ENCODE measurements at regions not wholly inside any gene's neighbourhood (a gene's known extent, or its start where the extent isn't known, plus 50 kb on each side); places are given as distances from the start of the nearest gene placed in this dataset.

DNA sequence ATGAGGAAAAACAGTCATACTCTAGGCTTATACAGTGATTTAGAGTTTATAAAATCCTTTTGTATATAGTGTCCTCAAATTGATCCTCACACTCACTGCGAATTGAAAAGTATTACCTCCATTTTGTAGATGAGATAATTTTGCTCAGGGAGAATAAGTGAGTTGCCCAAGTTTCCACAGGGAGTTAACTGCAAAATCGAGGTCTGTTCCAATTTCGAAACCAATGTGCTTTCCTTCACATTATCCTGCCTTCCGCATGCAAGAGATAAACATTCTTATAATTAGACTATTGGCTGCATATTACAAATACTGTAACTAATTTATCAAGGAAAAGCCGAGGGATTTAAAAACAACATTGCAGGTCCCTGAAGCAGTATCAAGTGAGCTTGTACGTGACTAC lies 667.0 kb downstream of the SQOR start:
- Histone ChIP-seq H3K4me3 (no peak overlapping the region), H3K27ac (replicated peaks) (no peak overlapping the region), H3K27me3 (ENCODE audit: low read depth) (peaks cover 15% of the 10 kb centered on the region), H3K36me3 (no peaks in the 10 kb centered on the region), H3K4me1 (no peaks in the 10 kb centered on the region), H3K9me3 (replicated peaks) (no peaks in the 10 kb centered on the region)
- TF ChIP-seq, protein P1, sequence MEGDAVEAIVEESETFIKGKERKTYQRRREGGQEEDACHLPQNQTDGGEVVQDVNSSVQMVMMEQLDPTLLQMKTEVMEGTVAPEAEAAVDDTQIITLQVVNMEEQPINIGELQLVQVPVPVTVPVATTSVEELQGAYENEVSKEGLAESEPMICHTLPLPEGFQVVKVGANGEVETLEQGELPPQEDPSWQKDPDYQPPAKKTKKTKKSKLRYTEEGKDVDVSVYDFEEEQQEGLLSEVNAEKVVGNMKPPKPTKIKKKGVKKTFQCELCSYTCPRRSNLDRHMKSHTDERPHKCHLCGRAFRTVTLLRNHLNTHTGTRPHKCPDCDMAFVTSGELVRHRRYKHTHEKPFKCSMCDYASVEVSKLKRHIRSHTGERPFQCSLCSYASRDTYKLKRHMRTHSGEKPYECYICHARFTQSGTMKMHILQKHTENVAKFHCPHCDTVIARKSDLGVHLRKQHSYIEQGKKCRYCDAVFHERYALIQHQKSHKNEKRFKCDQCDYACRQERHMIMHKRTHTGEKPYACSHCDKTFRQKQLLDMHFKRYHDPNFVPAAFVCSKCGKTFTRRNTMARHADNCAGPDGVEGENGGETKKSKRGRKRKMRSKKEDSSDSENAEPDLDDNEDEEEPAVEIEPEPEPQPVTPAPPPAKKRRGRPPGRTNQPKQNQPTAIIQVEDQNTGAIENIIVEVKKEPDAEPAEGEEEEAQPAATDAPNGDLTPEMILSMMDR (IDR thresholded peaks at IDR 0.05; ENCODE audit: borderline replicate concordance): no peak
- intact Hi-C loops (cut with micrococcal nuclease): no loop called here
- DNase-seq: no peak

DNA sequence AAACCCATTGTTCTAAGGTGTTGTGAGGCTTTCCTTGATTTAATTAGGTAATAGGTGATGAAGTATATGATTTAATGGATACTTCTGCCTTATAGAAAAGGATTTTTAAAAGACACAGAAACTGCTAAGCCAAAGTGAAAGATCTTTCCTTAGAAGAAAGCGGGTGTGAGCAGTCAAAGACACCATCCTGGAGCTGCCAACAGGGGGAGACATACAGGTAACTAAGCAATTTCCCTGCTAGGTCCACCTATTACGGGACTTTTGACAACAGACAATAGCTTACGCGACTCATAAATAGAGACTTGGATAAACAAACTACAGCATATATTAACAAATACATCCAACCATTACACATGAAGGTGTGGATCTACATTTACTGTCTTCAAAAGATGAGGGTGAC lies 669.5 kb downstream of the SQOR start:
- Histone ChIP-seq H3K36me3 (no peaks in the 10 kb centered on the region), H3K27me3 (ENCODE audit: low read depth) (peaks cover 13% of the 10 kb centered on the region), H3K9me3 (replicated peaks) (no peaks in the 10 kb centered on the region), H3K27ac (replicated peaks) (no peak overlapping the region), H3K4me3 (no peak overlapping the region), H3K4me1 (no peaks in the 10 kb centered on the region)
- no peak for DNase-seq
- intact Hi-C loops (cut with micrococcal nuclease): no loop called here
- TF ChIP-seq, protein P1 (IDR thresholded peaks at IDR 0.05; ENCODE audit: borderline replicate concordance): peak; percentile 29

DNA sequence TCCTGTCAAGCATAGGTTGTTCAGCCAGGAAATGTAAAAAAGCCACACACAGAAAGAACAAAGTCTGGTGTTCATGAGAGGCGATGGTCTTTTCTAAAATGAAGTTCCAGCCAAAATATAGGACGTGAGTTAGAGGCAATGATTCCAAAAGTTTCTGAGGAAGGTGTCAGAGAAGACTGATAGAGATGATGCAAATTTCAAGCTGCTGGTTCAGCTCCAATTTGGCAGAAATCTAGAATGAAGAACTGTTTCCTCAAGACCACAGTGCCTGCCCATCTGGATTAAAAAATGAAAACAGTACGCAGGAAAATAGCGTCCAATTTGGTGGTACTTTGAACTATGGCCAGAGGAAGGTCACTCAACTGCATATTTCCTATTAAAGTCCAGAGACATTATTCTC lies 672.9 kb downstream of the SQOR start:
- Histone ChIP-seq H3K9me3 (replicated peaks) (no peaks in the 10 kb centered on the region), H3K36me3 (no peaks in the 10 kb centered on the region), H3K27me3 (ENCODE audit: low read depth) (peaks cover 17% of the 10 kb centered on the region), H3K4me1 (no peaks in the 10 kb centered on the region), H3K27ac (replicated peaks) (no peak overlapping the region), H3K4me3 (no peak overlapping the region)
- TF ChIP-seq, protein P1 (IDR thresholded peaks at IDR 0.05; ENCODE audit: borderline replicate concordance): no peak
- intact Hi-C loops (cut with micrococcal nuclease): no loop called here
- DNase-seq: no peak

DNA sequence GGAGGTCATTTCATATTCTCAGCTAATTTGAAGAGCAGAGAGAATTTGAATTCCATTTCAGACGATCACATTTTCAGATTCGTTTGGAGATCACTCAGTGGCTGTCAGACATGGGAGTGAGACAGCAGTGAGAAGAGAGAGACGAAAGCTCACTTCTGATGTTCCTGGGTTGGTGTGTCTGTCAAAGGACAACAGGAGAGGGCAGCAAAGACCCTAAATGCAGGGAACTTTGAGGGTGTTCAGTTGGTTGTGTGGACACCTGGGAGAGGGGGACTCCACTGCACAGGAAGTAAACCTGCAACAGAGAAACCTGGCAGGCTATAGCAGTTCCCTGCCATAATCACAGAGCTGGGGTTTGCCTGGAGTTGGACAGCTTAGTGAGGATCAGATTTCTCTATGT lies 675.1 kb downstream of the SQOR start:
- no peak overlapping the region for H3K4me3 ChIP-seq
- peaks cover 2% of the 10 kb centered on the region for H3K4me1 ChIP-seq
- no peaks in the 10 kb centered on the region for H3K36me3 ChIP-seq
- intact Hi-C loops (cut with micrococcal nuclease): no loop called here
- H3K27ac ChIP-seq (replicated peaks): no peak overlapping the region
- H3K27me3 ChIP-seq (ENCODE audit: low read depth): peaks cover 17% of the 10 kb centered on the region
- DNase-seq: no peak
- TF ChIP-seq, protein P1 (IDR thresholded peaks at IDR 0.05; ENCODE audit: borderline replicate concordance): no peak
- H3K9me3 ChIP-seq (replicated peaks): no peaks in the 10 kb centered on the region

DNA sequence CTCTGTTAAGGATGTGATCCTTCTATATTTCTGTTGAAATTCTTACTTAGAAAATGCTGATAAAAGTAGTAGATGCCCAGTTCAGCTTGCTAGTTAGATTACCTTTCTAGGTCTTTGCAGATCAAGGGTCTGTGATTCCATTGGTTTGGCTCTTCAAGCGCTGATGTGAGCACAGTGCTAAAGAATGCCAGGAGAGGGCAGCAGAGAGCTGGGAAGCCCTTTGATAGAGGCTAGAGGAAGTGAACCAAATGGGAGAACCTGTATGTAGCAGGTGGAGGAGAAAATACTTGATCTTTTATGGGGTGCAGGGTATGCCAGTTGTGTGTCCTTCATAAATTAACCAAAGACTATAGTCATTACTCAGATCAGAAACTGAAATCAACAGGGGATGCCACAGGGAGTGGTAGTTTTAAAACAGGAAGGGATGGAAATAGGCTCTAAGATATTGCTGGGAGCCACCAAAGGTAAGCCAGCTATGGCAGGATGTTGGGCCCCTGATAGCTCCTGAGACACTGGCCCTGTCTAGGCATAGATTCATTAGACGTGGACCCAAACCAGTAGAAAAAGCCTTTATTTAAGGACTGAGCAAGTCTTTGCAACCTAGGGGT lies 677.4 kb downstream of the SQOR start:
- H3K9me3 ChIP-seq (replicated peaks): no peaks in the 10 kb centered on the region
- no peak overlapping the region for H3K27ac ChIP-seq (replicated peaks)
- TF ChIP-seq, protein P1 (IDR thresholded peaks at IDR 0.05; ENCODE audit: borderline replicate concordance): peak; percentile 93
- DNase-seq: peak; percentile 47
- intact Hi-C loops (cut with micrococcal nuclease): no loop called here
- H3K27me3 ChIP-seq (ENCODE audit: low read depth): peaks cover 4% of the 10 kb centered on the region
- H3K4me3 ChIP-seq: no peak overlapping the region
- H3K4me1 ChIP-seq: peaks cover 16% of the 10 kb centered on the region
- H3K36me3 ChIP-seq: no peaks in the 10 kb centered on the region
